GM12872 (cell line): ENCODE measurements at regions not wholly inside any gene's neighbourhood (a gene's known extent, or its start where the extent isn't known, plus 50 kb on each side); places are given as distances from the start of the nearest gene placed in this dataset.

Source experiments
- CTCF ChIP-seq: IDR thresholded peaks from 3 replicates; pipeline ENCODE4 v1.5.1; 2011; ENCODE audit warnings: low read depth, mild to moderate bottlenecking, low read length, moderate library complexity; ENCODE audit not compliant: insufficient read depth

- TF ChIP-seq CTCF, result no peak
Measured at GRCh38 chr1:82215853-82216175, 415.1 kb downstream of the ADGRL2 start.

GRCh38 chr1:82215056-82215852 lies 414.5 kb downstream of the ADGRL2 start:
- no peak for TF ChIP-seq CTCF

GRCh38 chr1:82214606-82215005 lies 413.9 kb downstream of the ADGRL2 start:
- no peak for TF ChIP-seq CTCF

GRCh38 chr1:82197606-82198005 lies 396.9 kb downstream of the ADGRL2 start:
- TF ChIP-seq CTCF, result no peak

- TF ChIP-seq CTCF, result no peak
Measured at GRCh38 chr1:82195245-82195644, 394.5 kb downstream of the ADGRL2 start.

GRCh38 chr1:82185084-82185483 lies 384.4 kb downstream of the ADGRL2 start:
- TF ChIP-seq CTCF, result no peak

- TF ChIP-seq CTCF, result no peak
Measured at GRCh38 chr1:82181846-82182245, 381.1 kb downstream of the ADGRL2 start.

DNA sequence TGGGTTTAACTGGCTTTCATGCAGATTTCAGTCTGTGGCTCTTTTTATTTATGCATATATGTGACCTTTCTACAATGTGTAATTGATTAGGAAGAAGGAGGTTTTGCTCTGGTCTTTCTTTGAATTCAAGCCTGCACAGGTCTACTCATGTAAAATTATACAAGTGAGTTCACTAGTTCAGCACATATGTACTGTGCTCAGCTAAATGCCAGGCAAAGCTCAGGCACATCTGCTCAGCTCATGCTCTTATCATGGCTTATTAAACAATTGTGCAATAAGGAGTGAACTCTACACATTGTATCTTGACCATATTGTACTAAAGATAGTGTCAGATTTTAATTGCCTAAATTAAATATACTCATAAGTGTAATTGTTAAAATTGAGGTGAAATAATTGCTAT lies 378.4 kb downstream of the ADGRL2 start:
- no peak for TF ChIP-seq CTCF
